IgD-negative memory B cell (primary cell): ENCODE measurements at regions not wholly inside any gene's neighbourhood (a gene's known extent, or its start where the extent isn't known, plus 50 kb on each side); places are given as distances from the start of the nearest gene placed in this dataset.

Experiments used
- H3K27ac Mint-ChIP-seq, 3 donors: one replicate each; pipeline ENCODE4 v1.8.0; 2020 to 2022; ENCODE audit warnings: mild to moderate bottlenecking in 3 of 3, mixed read lengths in 3 of 3, moderate library complexity in 1 of 3
- H3K27me3 Mint-ChIP-seq: one replicate; pipeline ENCODE4 v1.8.0; 2021; ENCODE audit warnings: mixed read lengths
- H3K36me3 Mint-ChIP-seq: one replicate; pipeline ENCODE4 v1.8.0; 2020; ENCODE audit warnings: mild to moderate bottlenecking, mixed read lengths
- H3K4me1 Mint-ChIP-seq, 3 donors: one replicate each; pipeline ENCODE4 v1.8.0; 2020 to 2022; ENCODE audit warnings: mixed read lengths in 3 of 3, mild to moderate bottlenecking in 1 of 3
- H3K4me3 Mint-ChIP-seq, 4 donors: one replicate each; pipeline ENCODE4 v1.8.0; 2020 to 2022; ENCODE audit warnings: mild to moderate bottlenecking in 4 of 4, mixed read lengths in 4 of 4, moderate library complexity in 3 of 4
- H3K9me3 Mint-ChIP-seq, 3 donors: one replicate each; pipeline ENCODE4 v1.8.0; 2020 to 2021; ENCODE audit warnings: mixed read lengths in 3 of 3, mild to moderate bottlenecking in 1 of 3

GRCh38 chr20:57905448-57905847, 195.6 kb upstream of the PMEPA1 start:
- no peak overlapping the region for H3K27ac Mint-ChIP-seq
- no peak overlapping the region for H3K4me3 Mint-ChIP-seq
- H3K36me3 Mint-ChIP-seq: no peaks in the 10 kb centered on the region
- no peaks in the 10 kb centered on the region for H3K4me1 Mint-ChIP-seq
- H3K27me3 Mint-ChIP-seq: peaks cover 38% of the 10 kb centered on the region
- no peaks in the 10 kb centered on the region for H3K9me3 Mint-ChIP-seq

GRCh38 chr20:57904314-57905105, 194.7 kb upstream of the PMEPA1 start:
- peaks cover 41% of the 10 kb centered on the region for H3K27me3 Mint-ChIP-seq
- no peak overlapping the region for H3K4me3 Mint-ChIP-seq
- no peaks in the 10 kb centered on the region for H3K9me3 Mint-ChIP-seq

GRCh38 chr20:57902473-57902872, 192.7 kb upstream of the PMEPA1 start:
- H3K27me3 Mint-ChIP-seq: peaks cover 35% of the 10 kb centered on the region
- H3K27ac Mint-ChIP-seq: no peak overlapping the region
- H3K4me1 Mint-ChIP-seq: no peaks in the 10 kb centered on the region

More at GRCh38 chr20:57904314-57905105, 194.7 kb upstream of the PMEPA1 start:
- H3K36me3 Mint-ChIP-seq: no peaks in the 10 kb centered on the region
- H3K27ac Mint-ChIP-seq: peak overlapping the region in 1 of 3 donors; percentile 1
- H3K4me1 Mint-ChIP-seq: no peaks in the 10 kb centered on the region

GRCh38 chr20:57901526-57901925, 191.7 kb upstream of the PMEPA1 start:
- Mint-ChIP-seq H3K4me1 (no peaks in the 10 kb centered on the region), H3K9me3 (no peaks in the 10 kb centered on the region), H3K36me3 (no peaks in the 10 kb centered on the region), H3K4me3 (no peak overlapping the region), H3K27me3 (peaks cover 34% of the 10 kb centered on the region), H3K27ac (no peak overlapping the region)

More at GRCh38 chr20:57902473-57902872, 192.7 kb upstream of the PMEPA1 start:
- H3K4me3 Mint-ChIP-seq: no peak overlapping the region
- H3K9me3 Mint-ChIP-seq: no peaks in the 10 kb centered on the region
- no peaks in the 10 kb centered on the region for H3K36me3 Mint-ChIP-seq

GRCh38 chr20:57900226-57900905, 190.6 kb upstream of the PMEPA1 start:
- Mint-ChIP-seq H3K9me3 (no peaks in the 10 kb centered on the region), H3K4me1 (no peaks in the 10 kb centered on the region), H3K4me3 (no peak overlapping the region), H3K27ac (no peak overlapping the region), H3K27me3 (peaks cover 29% of the 10 kb centered on the region), H3K36me3 (no peaks in the 10 kb centered on the region)

- H3K36me3 Mint-ChIP-seq: no peaks in the 10 kb centered on the region
- H3K4me1 Mint-ChIP-seq: no peaks in the 10 kb centered on the region
- H3K9me3 Mint-ChIP-seq: no peaks in the 10 kb centered on the region
- H3K27me3 Mint-ChIP-seq: peaks cover 22% of the 10 kb centered on the region
- no peak overlapping the region for H3K27ac Mint-ChIP-seq
- peak overlapping the region in 1 of 4 donors; percentile 52 for H3K4me3 Mint-ChIP-seq
Measured at GRCh38 chr20:57899554-57899953, 189.7 kb upstream of the PMEPA1 start.

- H3K36me3 Mint-ChIP-seq: peaks cover 2% of the 10 kb centered on the region
- H3K27ac Mint-ChIP-seq: peak overlapping the region in 1 of 3 donors; percentile 73
- no peak overlapping the region for H3K4me3 Mint-ChIP-seq
- H3K4me1 Mint-ChIP-seq: no peaks in the 10 kb centered on the region
- H3K9me3 Mint-ChIP-seq: no peaks in the 10 kb centered on the region
- H3K27me3 Mint-ChIP-seq: peaks cover 20% of the 10 kb centered on the region
Measured at GRCh38 chr20:57898332-57898731, 188.5 kb upstream of the PMEPA1 start.

GRCh38 chr20:57897891-57898290, 188.1 kb upstream of the PMEPA1 start:
- peak overlapping the region in 1 of 3 donors; percentile 73 for H3K27ac Mint-ChIP-seq
- no peak overlapping the region for H3K4me3 Mint-ChIP-seq
- no peaks in the 10 kb centered on the region for H3K9me3 Mint-ChIP-seq
- H3K27me3 Mint-ChIP-seq: peaks cover 20% of the 10 kb centered on the region
- no peaks in the 10 kb centered on the region for H3K4me1 Mint-ChIP-seq
- peaks cover 2% of the 10 kb centered on the region for H3K36me3 Mint-ChIP-seq

- no peaks in the 10 kb centered on the region for H3K9me3 Mint-ChIP-seq
- H3K27ac Mint-ChIP-seq: no peak overlapping the region
- H3K4me1 Mint-ChIP-seq: no peaks in the 10 kb centered on the region
- peaks cover 19% of the 10 kb centered on the region for H3K27me3 Mint-ChIP-seq
- H3K4me3 Mint-ChIP-seq: no peak overlapping the region
- peaks cover 2% of the 10 kb centered on the region for H3K36me3 Mint-ChIP-seq
Measured at GRCh38 chr20:57897156-57897874, 187.5 kb upstream of the PMEPA1 start.

- Mint-ChIP-seq H3K27me3 (peaks cover 17% of the 10 kb centered on the region), H3K4me1 (no peaks in the 10 kb centered on the region), H3K27ac (no peak overlapping the region), H3K36me3 (peaks cover 2% of the 10 kb centered on the region), H3K4me3 (no peak overlapping the region), H3K9me3 (peaks cover 0 to 3% (median 0%) of the 10 kb centered on the region in 3 donors)
Measured at GRCh38 chr20:57896563-57896962, 186.7 kb upstream of the PMEPA1 start.

GRCh38 chr20:57896017-57896416, 186.2 kb upstream of the PMEPA1 start:
- Mint-ChIP-seq H3K27me3 (peaks cover 13% of the 10 kb centered on the region), H3K36me3 (peaks cover 2% of the 10 kb centered on the region), H3K27ac (no peak overlapping the region), H3K9me3 (peaks cover 0 to 5% (median 0%) of the 10 kb centered on the region in 3 donors), H3K4me1 (no peaks in the 10 kb centered on the region), H3K4me3 (no peak overlapping the region)

- no peaks in the 10 kb centered on the region for H3K4me1 Mint-ChIP-seq
- H3K36me3 Mint-ChIP-seq: peaks cover 2% of the 10 kb centered on the region
- H3K9me3 Mint-ChIP-seq: peaks cover 0 to 5% (median 0%) of the 10 kb centered on the region in 3 donors
- H3K4me3 Mint-ChIP-seq: no peak overlapping the region
- peak overlapping the region in 1 of 3 donors; percentile 35 for H3K27ac Mint-ChIP-seq
- H3K27me3 Mint-ChIP-seq: peaks cover 10% of the 10 kb centered on the region
Measured at GRCh38 chr20:57895161-57895855, 185.5 kb upstream of the PMEPA1 start.

- Mint-ChIP-seq H3K9me3 (peaks cover 0 to 5% (median 0%) of the 10 kb centered on the region in 3 donors), H3K27me3 (peaks cover 7% of the 10 kb centered on the region), H3K4me3 (peak overlapping the region in 1 of 4 donors; percentile 17), H3K27ac (peak overlapping the region in 1 of 3 donors; percentile 35), H3K36me3 (peaks cover 2% of the 10 kb centered on the region), H3K4me1 (no peaks in the 10 kb centered on the region)
Measured at GRCh38 chr20:57894522-57894921, 184.7 kb upstream of the PMEPA1 start.

GRCh38 chr20:57894096-57894495, 184.3 kb upstream of the PMEPA1 start:
- H3K9me3 Mint-ChIP-seq: peaks cover 0 to 5% (median 0%) of the 10 kb centered on the region in 3 donors
- H3K4me1 Mint-ChIP-seq: no peaks in the 10 kb centered on the region
- no peak overlapping the region for H3K27ac Mint-ChIP-seq
- H3K4me3 Mint-ChIP-seq: peak overlapping the region in 1 of 4 donors; percentile 17
- peaks cover 2% of the 10 kb centered on the region for H3K36me3 Mint-ChIP-seq
- H3K27me3 Mint-ChIP-seq: peaks cover 4% of the 10 kb centered on the region
